HG02798 (cell line): ENCODE measurements at regions not wholly inside any gene's neighbourhood (a gene's known extent, or its start where the extent isn't known, plus 50 kb on each side); places are given as distances from the start of the nearest gene placed in this dataset.
"Not testable (repeated sequence)": the region's sequence is repeated elsewhere in the genome, so short reads cannot be mapped to it uniquely, and the experiment has no call there.

ENCODE experiments used
- ATAC-seq: cut with Tn5 transposase; IDR thresholded peaks from one replicate; pipeline ENCODE4 v1.9.1; 2021; ENCODE audit warnings: mild to moderate bottlenecking; ENCODE audit not compliant: unreplicated experiment, poor library complexity

DNA sequence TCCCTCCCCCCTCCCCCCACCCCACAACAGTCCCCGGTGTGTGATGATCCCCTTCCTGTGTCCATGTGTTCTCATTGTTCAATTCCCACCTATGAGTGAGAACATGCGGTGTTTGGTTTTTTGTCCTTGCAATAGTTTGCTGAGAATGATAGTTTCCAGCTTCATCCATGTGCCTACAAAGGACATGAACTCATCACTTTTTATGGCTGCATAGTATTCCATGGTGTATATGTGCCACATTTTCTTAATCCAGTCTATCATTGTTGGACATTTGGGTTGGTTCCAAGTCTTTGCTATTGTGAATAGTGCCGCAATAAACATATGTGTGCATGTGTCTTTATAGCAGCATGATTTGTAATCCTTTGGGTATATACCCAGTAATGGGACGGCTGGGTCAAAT, 76.5 kb upstream of the DNAH5 start:
- ATAC-seq = not testable (repeated sequence)

DNA sequence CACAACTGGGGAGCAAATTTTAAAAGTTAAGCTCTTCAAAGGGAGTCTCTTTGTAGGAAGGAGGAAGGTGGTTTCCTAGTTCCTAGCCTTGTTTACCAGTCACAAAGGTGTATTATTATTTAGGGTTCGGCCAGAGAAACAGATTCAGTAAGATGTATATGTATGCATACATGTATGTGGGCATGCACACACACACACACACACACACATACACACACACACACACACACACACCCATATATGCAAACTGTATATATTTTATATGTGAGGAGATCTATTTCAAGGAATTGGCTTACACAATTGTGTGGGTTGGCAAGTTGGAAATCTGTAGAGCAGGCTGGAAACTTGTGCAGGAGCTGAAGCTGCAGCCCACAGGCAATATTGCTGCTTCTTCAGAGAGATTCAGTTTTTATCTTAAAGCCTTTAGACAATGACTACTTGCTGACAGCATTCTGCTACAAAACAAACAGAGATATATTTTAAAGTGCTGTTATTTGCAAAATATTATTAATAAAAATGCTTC, 75.3 kb upstream of the DNAH5 start:
- ATAC-seq = no peak

DNA sequence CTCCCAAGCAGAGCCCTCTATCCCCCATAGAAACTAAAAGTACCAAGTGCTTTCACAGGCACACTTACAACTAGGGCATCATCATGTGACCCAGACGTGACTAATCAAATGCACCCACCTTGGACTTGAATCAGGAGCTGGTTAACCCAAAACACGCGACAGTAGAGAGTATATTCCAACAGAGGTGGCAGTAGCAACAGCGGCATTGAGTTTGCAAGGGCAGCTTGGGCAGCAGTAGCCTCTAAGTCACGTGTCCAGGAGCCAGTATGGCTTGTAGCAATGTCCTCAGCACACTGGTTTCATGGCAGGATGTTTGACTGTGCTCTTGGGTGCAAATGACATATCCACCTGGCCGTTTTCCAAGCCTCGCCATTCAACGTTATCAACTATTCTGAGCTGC, 73.4 kb upstream of the DNAH5 start:
- no peak for ATAC-seq

DNA sequence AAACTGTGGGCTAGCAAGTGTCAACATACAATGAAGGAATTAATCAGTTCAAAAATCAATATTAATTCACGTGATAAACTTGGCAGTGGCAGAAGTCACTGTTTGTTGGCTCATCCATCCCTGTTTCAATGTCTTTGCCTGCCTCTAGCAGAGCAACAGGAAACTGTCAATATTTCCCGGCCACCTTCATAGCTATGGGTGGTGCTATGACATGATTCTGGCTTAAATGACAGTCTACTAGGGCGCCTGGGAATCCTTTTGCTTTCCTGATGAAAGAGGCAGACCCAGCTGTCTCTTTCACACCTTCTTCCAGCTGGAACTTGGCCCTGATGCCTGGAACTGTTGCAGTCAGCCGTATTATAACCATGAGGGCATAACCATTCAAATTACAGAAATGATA, 72.1 kb upstream of the DNAH5 start:
- no peak for ATAC-seq

DNA sequence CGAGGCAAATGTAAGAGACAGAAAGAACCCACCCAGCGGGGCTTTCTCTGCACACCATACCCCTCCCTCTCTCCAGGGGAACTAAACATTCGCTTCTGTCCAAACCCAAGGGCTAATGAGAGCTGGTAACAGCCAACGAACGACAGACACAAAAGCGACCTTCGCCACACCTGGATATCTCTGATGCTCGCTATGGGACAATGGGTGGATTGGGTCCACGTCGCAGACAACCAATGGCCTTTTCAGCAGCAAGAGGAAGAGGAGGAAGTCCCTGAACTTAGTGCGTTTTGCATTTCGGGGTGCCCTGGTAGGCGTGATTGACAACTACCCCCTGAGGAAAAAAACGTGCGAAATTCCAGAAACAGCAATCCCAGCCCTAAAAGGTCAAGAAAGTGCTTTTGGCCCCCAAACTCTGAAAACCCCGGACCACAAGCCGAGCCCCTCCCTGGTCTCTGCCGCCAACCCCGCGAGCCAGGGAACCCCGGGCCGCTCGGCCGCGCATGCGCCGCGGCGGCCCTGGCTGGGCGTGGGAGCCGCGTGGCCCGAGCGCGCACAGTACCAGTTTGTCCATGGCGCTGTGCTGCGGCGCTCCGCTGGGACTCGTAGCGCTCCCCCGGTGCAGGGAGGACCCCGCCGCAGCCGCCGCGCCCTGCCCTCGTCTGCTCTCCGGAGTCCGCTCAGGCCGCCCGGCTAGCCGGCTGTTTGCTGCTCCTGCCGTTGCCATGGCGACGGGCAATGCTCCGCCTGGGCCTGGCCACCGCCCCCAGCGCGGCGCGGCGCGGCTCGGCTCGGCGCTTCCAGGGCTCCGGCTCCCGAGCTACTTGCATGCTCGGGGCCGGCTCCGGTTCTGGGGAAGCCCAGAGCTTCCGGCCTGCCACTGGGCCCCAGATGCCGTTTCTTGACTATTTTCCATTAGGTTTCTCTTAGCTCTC, 66.9 kb upstream of the DNAH5 start:
- peak; percentile 93 for ATAC-seq

DNA sequence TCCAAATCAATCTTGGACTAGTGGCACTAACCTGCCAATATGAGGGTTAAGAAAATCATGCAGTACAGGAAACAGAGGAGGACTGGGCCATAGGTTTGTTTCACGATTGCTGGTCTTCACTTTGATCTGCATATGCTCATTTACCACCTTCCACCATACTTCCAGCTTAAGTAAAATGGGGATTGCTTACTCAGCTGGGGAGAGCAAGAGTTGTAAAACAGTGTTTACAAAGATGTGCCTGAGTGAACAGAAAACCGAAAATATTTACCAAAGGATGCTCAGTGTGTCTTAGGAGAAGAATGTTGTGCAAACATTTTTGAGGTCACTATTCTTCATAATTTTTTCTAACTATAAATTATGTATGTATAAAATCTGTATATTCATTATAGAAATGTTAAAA, 65.1 kb upstream of the DNAH5 start:
- ATAC-seq = no peak

DNA sequence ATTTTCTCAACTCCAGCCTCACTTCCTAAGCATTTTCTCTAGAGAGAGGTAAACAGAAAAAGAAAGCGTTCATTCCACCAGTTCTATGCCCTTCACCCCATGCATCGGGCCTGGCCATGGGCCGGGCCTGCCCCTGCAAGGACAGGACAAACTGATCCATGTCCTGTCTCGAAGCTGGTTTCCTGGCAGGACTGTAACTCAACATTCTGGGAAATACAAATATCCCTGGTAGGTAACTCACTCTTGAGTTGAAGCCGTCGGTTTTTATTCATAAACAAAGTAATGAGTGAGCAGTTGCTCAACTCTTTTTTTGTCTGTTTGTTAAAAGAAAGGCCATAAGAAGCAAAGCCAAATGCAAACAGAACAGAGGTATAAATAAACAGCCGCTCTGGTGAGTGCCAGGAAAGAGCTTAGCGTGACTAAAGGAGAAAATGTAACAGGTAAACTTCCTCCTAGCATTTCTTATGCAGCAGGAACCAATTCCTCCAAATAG, 64.4 kb upstream of the DNAH5 start:
- ATAC-seq = no peak

DNA sequence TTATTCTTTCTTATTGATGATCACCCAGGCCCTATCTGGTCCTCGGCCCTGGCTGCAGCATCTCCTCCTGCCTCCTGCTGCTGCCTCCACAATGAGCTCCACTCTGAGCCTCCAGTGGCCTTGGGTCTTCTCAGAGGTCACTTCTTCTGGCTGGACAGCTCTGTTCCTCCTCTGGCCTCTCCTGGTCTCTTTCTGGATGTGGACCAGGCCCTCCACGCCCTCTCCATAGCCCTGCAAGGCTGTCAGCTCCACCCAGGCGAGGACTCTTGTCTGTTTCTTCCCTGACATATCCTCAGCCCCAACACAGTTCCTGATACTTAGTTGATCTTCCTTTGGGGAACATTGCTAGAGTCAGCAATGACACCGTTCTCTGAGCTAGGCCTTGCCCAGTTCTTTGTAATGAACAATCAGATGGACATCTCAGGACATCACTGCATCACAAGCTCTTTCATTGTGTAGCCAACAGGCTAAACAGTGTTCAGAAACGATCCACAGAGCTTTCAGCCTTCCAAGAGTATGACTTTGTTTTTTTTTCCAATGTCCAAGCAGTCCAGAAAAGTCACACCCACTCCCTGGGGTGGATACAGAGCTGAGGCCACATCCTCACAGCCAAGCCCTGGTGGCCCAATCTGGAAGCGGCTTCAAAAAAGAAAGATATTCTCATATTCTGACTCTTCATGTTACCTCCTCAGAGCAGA, 62.5 kb upstream of the DNAH5 start:
- no peak for ATAC-seq

DNA sequence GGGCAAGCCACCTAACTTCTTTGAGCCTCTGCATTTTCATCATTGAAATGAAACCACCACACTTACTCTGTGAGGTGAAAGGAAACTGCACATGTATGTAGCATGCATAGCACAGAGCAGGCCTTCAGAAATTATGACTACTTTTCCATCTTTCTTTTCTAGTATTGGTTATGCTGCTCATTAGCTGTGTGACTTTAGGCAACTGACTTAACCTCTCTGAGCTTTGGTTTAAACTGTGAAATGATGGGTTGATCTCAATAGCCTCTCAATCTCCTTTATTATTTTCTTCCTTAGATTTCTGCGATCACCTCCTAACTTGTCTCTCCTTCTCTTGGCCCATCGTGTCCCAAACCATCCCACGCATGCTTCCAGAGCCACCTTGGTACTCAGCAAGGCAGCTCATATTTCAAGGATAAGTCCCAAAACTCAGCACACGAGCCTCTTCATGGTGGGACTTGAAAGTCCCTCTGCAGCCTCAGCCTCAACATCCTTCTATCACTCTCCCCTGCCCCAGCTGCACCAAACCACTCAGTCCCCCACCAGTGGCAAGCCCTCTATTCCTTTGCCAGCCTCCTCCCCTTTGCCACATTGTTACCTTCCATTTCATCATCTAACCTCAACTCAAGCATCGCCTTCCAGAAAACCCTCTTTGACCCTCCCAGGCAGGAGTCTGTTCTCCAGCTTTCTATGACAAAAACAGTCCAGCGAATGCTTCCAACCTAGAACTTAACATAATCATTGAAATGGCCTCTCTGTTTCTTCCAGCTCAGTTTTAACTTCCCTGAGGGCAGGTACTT, 60.3 kb upstream of the DNAH5 start:
- no peak for ATAC-seq

DNA sequence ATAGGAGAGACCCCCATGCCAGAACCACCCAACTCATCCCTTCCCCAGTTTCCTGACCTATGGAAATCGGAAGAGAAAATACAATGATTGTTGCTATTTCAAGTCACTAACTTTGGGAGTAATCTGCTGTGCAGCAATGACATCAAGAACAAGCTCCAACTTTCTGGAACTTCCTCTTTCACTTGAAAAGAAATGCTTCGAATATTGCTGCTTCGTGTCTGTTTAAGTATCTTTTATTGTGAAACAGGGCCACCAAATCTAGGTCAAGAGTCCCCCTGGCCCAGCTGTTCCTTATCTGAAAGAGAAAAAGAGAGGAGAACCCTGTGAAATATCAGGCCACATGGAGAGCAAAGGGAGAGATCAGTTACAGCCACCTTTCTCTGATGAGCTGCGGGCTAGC, 59.4 kb upstream of the DNAH5 start:
- no peak for ATAC-seq

DNA sequence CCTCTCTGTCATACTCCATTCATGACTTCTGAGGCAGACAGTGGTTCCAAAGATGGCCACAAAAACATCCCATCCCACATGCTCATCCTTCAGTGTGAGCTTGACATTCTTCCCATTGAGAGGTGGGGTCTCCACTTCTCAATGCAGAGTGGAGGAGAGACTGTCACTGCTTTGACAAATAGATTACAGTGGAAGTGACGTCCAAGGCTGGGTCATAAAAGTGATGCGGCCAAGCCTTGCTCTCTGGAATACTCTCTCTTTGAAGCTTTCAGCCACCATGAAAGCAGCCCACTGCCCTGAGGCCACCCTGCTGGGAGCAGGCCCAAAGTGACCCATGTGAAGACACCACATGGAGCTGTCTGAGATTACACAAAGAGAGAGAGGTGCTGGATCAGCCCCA, 59.0 kb upstream of the DNAH5 start:
- no peak for ATAC-seq

DNA sequence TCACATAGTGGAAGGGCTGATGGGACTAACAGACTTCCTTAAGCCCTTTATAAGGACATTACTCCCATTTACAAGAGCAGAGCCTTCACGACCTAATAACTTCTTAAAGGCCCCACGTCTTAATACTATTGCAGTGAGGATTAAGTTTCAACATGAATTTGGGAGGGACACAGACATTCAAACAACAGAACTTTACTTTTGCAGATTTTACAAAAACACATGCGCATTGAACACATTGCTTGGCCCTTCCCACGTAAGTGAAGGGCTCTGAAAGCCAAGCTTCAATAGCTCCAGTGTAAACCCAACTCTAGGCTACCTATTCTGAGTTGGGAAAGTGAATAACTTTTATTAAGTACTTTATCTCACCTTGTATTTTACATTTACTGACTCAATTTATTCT, 53.8 kb upstream of the DNAH5 start:
- ATAC-seq = no peak

DNA sequence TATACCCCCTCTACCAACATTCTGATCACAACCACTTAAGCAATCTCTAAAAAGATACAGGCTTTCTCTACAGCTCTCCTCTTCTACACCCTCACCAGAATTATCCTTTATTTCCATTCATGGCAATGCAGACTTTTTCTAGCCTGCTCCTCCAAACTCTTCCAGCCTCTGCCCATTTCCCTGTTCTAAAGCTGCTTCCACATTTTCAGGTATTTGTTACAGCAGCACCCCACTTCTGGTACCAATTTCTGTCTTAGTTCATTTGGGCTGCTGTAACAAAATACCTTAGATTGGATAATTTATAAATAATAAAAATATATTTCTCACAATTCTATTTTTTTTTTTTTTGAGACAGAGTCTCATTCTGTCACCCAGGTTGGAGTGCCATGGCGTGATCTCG, 53.0 kb upstream of the DNAH5 start:
- no peak for ATAC-seq

DNA sequence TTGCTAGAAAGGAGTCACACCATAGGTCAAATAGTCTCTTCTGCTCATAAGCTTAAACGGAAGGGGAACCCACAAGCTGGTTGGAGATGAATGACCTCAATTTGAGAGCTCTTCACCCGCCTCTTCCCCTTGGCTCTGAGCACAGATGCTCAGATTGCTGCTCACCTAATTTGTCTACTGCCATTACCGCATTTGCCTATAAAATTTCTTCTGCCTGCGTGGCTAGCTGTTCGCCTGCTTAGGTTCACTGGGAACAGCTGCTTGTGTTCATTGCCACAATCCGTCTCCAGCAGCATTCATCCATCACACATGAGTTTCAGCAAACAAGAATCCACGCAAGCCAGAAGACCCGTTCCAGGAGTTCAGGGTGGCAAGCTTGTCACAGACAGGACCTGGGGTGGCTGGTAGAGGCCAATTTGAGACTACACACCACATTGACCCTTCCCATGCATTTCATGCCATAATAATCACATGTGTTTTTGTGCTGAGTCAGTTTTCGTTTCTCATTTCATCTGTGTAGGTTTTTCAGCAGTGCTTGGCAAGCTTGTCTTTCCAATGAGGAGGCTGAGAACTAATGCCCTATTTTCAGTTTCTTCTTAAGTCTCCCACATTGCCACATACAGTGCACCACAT, 50.2 kb upstream of the DNAH5 start:
- ATAC-seq = no peak
